ENCODE measurements at regions not wholly inside any gene's neighbourhood (a gene's known extent, or its start where the extent isn't known, plus 50 kb on each side); places are given as distances from the start of the nearest gene placed in this dataset.

DNA sequence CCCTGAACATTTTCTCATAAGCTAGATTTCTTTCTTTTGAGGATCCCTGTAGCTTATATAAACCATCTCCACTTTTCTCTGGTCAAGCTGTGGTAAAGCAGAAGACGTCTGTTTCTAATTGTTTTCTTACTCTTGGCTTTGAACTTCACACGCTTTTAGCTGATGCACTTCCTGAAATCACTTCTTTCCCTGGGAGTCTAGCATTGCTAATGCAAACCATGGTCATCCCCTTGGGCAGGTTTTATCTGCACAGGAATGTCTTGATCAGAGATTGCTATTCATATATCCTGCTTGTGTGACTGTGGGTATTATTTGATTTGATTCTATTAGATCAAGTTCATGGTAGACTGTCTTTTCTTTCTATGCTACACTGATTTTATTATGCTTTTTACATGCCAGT lies 199.2 kb upstream of the POU2AF2 start:
- no peak for DNase-seq
- Mint-ChIP-seq H3K36me3 (no peaks in the 10 kb centered on the region), H3K27ac (no peak overlapping the region), H3K27me3 (peaks cover 8% of the 10 kb centered on the region), H3K4me1 (no peaks in the 10 kb centered on the region), H3K9me3 (no peaks in the 10 kb centered on the region), H3K4me3 (no peak overlapping the region)

DNA sequence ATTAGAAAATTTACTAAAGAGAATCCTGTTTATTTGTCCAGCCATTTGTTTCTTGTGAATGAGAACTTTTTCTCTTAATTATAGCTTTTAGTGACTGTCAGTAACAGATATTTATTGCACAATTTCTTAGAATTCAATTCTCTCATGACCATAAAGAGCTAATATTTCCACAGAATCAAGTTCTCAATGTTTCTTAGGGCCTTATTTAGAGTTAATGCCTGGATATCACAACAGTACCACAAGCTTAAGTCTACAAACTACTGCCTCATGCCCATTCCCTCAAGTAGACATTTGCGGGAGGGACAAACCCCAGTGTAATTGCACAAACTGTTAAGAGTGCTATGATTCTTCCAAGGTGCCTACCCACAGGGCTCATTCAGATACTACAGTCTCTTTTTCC lies 199.7 kb upstream of the POU2AF2 start:
- Mint-ChIP-seq H3K36me3 (no peaks in the 10 kb centered on the region), H3K27me3 (peaks cover 8% of the 10 kb centered on the region), H3K4me3 (no peak overlapping the region), H3K9me3 (no peaks in the 10 kb centered on the region), H3K27ac (no peak overlapping the region), H3K4me1 (no peaks in the 10 kb centered on the region)
- no peak for DNase-seq

DNA sequence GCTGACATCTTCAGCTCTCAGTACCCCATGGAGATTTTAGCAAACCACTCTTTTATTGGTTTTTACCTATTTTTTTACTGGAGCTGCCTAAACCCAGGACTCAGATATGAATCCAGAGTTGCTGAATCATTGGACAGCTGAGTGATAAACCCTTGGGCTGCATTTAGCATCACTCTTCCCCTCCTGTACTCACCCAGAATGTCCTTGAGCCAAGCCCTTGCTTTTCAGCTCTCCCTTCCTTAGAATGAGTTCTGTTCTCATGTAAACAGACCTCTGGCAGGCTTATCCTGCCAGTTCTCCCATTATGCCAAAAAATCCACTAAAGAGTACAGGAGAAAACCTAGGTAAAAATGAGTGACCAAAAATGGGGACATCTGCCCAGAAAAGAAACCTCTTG lies 200.1 kb upstream of the POU2AF2 start:
- no peak overlapping the region for H3K27ac Mint-ChIP-seq
- DNase-seq: no peak
- H3K4me1 Mint-ChIP-seq: no peaks in the 10 kb centered on the region
- peaks cover 8% of the 10 kb centered on the region for H3K27me3 Mint-ChIP-seq
- no peaks in the 10 kb centered on the region for H3K9me3 Mint-ChIP-seq
- H3K4me3 Mint-ChIP-seq: no peak overlapping the region
- H3K36me3 Mint-ChIP-seq: no peaks in the 10 kb centered on the region

DNA sequence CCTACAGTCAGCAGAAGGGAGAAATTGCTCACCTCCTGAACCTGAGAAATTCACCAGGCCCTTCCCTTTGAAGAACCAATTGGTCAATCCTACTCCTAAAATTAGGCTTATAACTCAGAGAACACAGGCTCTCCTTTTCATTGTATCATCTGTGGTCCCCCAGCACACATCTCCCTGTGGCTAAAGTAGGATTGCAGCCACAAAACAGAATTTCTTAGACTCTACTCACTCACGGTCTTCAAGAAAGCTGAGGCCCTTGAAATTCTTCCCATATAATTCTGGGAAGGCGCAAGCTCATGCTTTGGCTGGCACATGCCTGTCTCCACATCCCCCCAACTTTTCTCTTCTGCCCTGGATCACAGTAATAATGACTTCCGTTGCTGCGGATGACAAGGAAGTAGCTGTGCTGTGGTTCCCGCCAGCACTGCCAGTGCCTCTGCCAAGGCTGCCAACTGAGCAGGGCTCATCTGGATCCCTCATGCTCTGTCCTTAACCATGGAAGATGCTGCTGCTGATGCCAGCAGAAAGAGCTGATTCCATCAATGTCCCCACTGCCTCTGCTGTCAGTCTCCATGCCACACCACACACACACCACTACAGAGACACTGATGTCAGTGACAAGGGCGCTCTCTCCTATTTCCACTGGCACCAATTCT lies 200.6 kb upstream of the POU2AF2 start:
- H3K4me1 Mint-ChIP-seq: no peaks in the 10 kb centered on the region
- H3K4me3 Mint-ChIP-seq: no peak overlapping the region
- H3K36me3 Mint-ChIP-seq: no peaks in the 10 kb centered on the region
- no peaks in the 10 kb centered on the region for H3K9me3 Mint-ChIP-seq
- H3K27me3 Mint-ChIP-seq: peaks cover 8% of the 10 kb centered on the region
- no peak overlapping the region for H3K27ac Mint-ChIP-seq
- DNase-seq: no peak

DNA sequence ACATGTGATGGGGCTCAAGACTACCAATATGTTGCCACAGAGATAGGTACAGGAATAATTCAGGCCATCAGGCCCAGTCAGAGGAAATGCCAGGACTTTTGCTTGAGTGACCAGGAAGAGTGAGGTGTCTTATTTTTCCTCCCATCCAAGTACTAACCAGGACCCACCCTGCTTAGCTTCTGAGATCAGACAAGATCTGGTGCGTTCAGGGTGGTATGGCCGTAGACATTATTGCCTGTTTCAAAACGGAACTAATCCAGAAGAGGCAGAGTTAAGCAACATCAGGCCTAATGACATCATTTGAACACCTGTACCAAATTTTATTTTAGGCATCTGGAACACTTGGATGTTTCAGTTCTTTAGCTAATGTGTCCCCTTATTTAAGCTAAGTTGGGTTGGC lies 205.5 kb upstream of the POU2AF2 start:
- H3K27me3 Mint-ChIP-seq: peaks cover under 1% of the 10 kb centered on the region
- DNase-seq: no peak
- H3K27ac Mint-ChIP-seq: no peak overlapping the region

DNA sequence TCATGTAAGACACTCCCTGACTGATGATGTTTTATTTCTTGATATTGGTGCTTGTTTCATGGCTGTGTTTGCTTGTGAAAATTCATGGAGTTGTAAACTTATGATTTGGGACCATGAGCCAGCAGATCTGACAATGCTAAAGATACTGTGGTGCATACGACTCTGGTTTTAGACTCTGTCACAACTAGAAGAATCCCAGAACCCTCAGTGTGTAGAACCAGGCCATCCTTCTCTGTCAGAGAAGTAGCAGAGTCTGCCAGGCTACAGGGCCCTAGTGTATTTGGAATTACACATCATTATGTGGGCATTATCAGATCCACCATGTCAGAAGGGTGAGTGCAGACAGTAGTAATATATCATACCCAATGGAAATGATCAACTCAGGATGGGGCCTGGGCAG lies 209.8 kb upstream of the POU2AF2 start:
- Mint-ChIP-seq H3K27ac (no peak overlapping the region), H3K9me3 (peaks cover 5% of the 10 kb centered on the region), H3K4me1 (no peaks in the 10 kb centered on the region), H3K27me3 (no peaks in the 10 kb centered on the region), H3K36me3 (no peaks in the 10 kb centered on the region), H3K4me3 (no peak overlapping the region)
- DNase-seq: no peak

More for the DNA sequence above, 205.5 kb upstream of the POU2AF2 start:
- H3K4me3 Mint-ChIP-seq: no peak overlapping the region
- peaks cover 5% of the 10 kb centered on the region for H3K9me3 Mint-ChIP-seq
- H3K4me1 Mint-ChIP-seq: no peaks in the 10 kb centered on the region
- no peaks in the 10 kb centered on the region for H3K36me3 Mint-ChIP-seq

DNA sequence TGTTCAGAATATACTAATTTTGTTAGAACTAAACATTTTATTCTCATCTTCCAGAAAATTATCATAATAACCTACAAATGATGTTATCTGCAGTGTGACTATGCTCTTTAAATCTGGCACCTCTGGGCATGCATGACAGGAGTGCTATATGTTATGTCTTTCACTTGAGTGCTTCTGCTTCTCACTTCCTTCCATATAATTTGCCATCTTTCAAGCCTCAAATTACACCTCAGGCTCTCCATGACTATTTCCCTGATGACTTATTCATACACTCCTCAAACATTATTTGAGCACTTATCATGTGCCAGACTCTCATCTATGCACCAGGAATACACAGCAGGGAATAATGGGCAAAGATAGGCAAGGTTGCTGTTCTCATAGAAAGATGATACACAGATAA lies 219.3 kb upstream of the POU2AF2 start:
- Mint-ChIP-seq H3K36me3 (no peaks in the 10 kb centered on the region), H3K9me3 (peaks cover 16% of the 10 kb centered on the region), H3K27ac (no peak overlapping the region), H3K27me3 (peaks cover 13% of the 10 kb centered on the region), H3K4me1 (no peaks in the 10 kb centered on the region), H3K4me3 (no peak overlapping the region)
- DNase-seq: no peak

DNA sequence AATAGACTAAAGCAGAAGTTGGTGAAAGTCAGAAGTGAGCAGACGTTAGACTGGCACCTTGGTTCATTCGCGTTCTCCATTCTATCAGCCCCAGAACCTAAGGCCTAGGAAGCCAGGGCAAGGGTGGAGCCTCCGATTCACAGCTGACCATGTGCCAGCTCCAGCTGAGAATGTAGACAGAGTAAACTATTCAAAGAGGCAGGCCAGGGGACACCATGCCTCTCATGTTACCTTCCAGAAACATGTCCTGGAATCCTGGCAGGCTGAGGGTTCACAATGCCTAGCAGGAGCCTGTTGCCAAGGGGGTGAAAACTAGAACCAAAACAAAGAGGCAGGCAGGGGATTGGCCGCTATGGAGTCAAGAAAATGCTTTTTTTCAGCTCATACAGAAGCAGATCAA lies 224.4 kb upstream of the POU2AF2 start:
- Mint-ChIP-seq H3K36me3 (no peaks in the 10 kb centered on the region), H3K4me1 (no peaks in the 10 kb centered on the region), H3K27me3 (peaks cover 9% of the 10 kb centered on the region), H3K27ac (no peak overlapping the region), H3K9me3 (no peaks in the 10 kb centered on the region), H3K4me3 (no peak overlapping the region)
- no peak for DNase-seq

DNA sequence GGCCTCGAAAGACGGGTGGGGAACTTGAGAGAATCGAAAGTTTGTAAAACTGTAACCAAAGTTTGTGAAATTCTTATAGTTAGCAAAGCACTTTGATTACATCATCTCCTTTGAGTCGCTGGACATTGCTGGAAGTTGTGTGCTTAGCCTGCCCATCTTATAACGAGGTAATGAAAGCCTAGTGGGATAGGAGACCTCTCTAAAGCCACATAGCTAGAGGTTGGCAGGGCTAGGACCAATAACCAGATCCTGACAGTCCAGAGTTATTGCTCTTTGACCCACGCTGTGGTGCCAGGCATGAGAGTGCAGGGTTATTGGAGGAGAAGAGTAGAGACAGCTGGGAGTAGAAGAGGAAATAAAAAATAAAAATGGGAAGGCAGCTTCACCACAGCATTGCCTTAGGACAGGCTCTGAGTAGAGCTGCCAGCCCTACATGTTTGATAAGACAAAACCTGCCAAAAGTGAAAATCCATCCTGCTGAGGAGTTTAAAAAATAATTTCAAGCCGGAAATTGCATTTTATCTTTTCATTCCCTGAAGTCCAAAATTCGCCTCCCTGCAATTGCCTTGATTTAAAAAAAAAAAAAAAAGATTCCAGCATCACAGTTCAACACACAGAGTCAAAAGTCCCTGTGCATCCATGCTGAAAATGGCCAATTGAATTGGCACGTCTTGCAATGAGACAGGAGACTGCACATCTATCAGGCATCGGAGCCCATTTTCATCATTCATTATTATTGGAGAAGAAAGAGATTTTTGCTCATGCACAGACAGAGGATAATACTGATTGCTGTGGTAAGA lies 225.5 kb upstream of the POU2AF2 start:
- no peaks in the 10 kb centered on the region for H3K4me1 Mint-ChIP-seq
- H3K9me3 Mint-ChIP-seq: no peaks in the 10 kb centered on the region

DNA sequence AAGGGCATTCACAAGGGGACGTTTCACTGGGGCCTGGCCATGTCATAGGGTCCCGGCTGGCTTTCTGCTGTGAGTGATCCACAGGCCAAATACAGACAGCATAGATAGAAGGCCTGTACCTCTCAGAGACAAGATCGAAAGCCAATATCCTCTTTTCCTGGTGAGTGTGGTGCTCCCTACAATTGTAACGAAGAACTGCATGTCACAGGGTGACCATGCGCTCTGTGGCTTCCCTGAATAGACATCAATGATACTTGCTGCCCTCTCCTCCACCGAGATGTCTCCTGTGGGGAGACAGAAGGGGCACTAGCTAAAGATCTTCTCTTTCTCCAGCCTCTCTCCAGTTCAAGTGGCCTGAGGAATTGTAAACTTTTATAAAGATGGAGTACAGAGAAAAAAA lies 226.1 kb upstream of the POU2AF2 start:
- no peaks in the 10 kb centered on the region for H3K9me3 Mint-ChIP-seq
- H3K4me3 Mint-ChIP-seq: no peak overlapping the region
- peaks cover 9% of the 10 kb centered on the region for H3K27me3 Mint-ChIP-seq
- no peak for DNase-seq
- H3K4me1 Mint-ChIP-seq: no peaks in the 10 kb centered on the region
- H3K27ac Mint-ChIP-seq: no peak overlapping the region
- H3K36me3 Mint-ChIP-seq: no peaks in the 10 kb centered on the region

More for the DNA sequence above, 225.5 kb upstream of the POU2AF2 start:
- DNase-seq: no peak
- H3K36me3 Mint-ChIP-seq: no peaks in the 10 kb centered on the region
- H3K27ac Mint-ChIP-seq: no peak overlapping the region
- peaks cover 9% of the 10 kb centered on the region for H3K27me3 Mint-ChIP-seq
- no peak overlapping the region for H3K4me3 Mint-ChIP-seq

DNA sequence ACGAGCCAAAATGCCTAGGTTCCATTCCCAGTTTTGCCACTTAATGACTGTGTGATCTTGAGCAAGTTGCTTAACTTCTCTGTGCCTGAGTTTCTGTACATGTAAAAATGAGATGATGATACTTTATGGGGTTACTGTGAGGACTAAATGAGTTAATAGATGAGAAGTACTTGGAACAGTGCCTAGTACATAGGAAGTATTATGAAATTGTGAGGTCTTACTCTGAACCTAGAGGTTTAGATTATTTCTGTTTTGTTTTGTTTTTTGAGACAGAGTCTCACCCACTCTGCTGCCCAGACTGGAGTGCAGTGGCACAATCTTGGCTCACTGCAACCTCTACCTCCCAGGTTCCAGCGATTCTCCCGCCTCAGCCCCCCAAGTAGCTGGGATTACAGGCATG lies 227.0 kb upstream of the POU2AF2 start:
- DNase-seq: no peak
- no peaks in the 10 kb centered on the region for H3K4me1 Mint-ChIP-seq
- no peak overlapping the region for H3K4me3 Mint-ChIP-seq
- no peak overlapping the region for H3K27ac Mint-ChIP-seq
- no peaks in the 10 kb centered on the region for H3K36me3 Mint-ChIP-seq
- peaks cover 9% of the 10 kb centered on the region for H3K27me3 Mint-ChIP-seq
- no peaks in the 10 kb centered on the region for H3K9me3 Mint-ChIP-seq

DNA sequence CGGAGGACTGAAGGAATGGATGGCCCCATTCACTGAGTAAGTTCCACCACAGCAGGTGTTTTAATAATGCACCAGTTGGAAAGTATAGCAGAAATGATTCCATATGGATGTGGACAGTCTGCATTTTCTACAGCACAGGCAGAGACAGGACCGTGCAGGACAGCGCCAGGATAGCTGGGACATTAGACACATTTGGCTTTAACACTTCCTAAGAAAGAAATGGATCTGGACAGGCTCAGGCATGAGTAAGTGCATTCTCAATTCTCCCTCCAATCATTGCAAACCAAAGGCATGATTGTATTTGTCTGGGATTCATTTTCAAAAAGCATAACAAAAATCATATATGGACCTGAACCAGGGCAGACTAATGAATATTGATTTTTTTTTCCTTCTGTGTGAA lies 233.0 kb upstream of the POU2AF2 start:
- Mint-ChIP-seq H3K4me3 (no peak overlapping the region), H3K36me3 (no peaks in the 10 kb centered on the region), H3K27me3 (peaks cover 6% of the 10 kb centered on the region), H3K9me3 (no peaks in the 10 kb centered on the region), H3K27ac (no peak overlapping the region), H3K4me1 (no peaks in the 10 kb centered on the region)
- no peak for DNase-seq

DNA sequence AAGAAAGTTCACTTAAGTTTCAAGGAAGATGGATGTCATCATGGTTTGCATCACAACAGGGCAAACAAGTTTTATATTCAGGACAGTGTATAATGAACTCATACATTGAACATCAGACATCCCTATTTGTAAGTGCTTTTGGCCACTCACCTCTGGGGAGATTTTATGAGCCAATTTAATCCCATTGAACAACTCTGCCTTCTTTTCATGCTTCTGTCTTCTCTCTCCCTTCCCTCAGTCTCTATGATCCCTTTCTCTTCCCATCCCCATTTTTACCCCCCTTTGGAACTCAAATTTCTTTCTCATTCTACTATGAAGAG lies 234.3 kb upstream of the POU2AF2 start:
- Mint-ChIP-seq H3K27ac (no peak overlapping the region), H3K4me3 (no peak overlapping the region), H3K36me3 (no peaks in the 10 kb centered on the region), H3K4me1 (no peaks in the 10 kb centered on the region), H3K27me3 (peaks cover 6% of the 10 kb centered on the region), H3K9me3 (no peaks in the 10 kb centered on the region)
- DNase-seq: no peak

DNA sequence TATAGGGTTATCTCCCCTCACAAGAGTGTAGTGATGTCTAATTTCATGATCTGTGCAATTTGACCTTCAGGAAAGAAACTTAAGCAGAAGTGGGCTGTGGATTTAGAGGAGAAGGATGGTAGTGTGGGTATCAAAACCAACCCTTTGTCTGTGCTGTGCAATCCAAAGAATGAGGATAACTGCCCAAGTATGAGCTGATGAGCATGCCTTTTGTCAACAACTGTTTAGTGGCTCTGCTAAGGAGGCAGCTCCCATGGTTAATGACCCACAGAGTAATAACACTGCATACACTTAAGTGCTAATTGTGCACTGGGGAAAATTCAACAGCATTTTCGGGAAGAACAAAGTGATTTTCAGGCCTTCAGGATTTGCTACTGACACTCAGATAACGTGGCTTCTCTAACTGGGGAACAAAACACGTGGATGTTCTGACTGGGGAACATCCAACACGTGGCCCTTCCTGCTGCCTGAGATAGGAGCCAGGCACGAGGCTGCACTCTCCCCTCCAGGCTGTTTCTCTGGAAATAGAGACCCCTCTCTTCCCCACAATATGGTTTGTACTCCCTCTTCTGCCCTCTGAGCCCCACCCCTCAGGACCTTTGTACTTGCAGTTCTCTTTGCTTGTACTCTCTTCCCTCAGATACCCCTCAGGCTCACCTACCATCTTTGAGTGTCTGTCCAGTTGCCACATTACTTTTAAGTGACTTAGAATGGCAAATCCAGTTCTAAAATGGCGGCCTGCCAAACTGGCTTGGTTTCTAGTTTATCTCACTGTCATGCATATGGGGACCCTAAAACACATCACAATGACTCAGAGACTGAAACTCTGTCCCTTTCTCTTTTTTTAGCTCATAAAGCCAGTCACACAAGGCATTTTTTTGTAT lies 234.9 kb upstream of the POU2AF2 start:
- H3K4me1 Mint-ChIP-seq: no peaks in the 10 kb centered on the region
- peaks cover 6% of the 10 kb centered on the region for H3K27me3 Mint-ChIP-seq
- no peaks in the 10 kb centered on the region for H3K9me3 Mint-ChIP-seq
- H3K4me3 Mint-ChIP-seq: no peak overlapping the region
- no peak overlapping the region for H3K27ac Mint-ChIP-seq
- H3K36me3 Mint-ChIP-seq: no peaks in the 10 kb centered on the region
- no peak for DNase-seq

DNA sequence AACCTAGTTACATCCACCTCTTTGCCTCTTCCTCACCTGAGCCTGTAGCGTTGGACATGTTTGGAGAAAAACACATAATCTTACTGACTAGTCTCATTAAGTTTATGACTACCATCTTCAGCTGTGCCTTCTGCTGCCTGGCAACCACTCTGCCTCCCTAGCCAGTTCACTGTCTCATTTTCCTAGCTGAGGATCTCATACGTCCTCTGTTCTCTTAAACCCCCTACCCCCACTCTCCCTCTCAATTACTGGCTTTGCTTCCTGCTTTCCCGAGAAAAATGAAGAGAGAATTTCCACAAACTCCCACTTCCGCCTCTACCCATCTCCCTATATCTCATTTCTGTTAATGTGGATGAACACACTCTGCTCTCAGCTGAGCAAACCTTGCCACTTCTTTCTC lies 239.3 kb upstream of the POU2AF2 start:
- Mint-ChIP-seq H3K9me3 (no peaks in the 10 kb centered on the region), H3K36me3 (no peaks in the 10 kb centered on the region), H3K27me3 (peaks cover 6% of the 10 kb centered on the region), H3K4me3 (no peak overlapping the region), H3K27ac (no peak overlapping the region), H3K4me1 (no peaks in the 10 kb centered on the region)
- no peak for DNase-seq
